ENCODE measurements at regions not wholly inside any gene's neighbourhood (a gene's known extent, or its start where the extent isn't known, plus 50 kb on each side); places are given as distances from the start of the nearest gene placed in this dataset.

DNA sequence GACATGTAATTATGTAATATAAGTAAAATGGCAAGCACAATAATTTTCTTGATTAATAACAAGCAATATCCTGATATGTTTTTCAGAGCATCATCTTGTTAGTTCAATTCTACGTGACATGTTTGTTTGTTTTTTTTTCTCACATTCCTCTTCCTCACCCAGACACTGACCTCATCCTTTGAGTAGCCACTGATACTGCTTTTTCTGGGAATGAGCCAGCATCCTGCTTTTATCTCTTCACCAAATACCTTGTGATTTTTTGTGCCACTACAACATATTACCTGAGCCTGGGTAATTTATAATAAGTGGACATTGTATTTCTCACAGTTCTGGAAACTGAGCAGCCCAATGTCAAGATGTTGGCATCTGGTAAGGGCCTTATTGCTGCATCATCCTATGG lies 484.0 kb downstream of the NAF1 start:
- no peak overlapping the region for H3K9ac ChIP-seq (ENCODE audit: low read depth, low read length, poor library complexity, severe bottlenecking)
- H3K4me1 ChIP-seq (ENCODE audit: insufficient read depth, low read length, poor library complexity, severe bottlenecking): no peaks in the 10 kb centered on the region
- no peaks in the 10 kb centered on the region for H3K36me3 ChIP-seq (ENCODE audit: insufficient read depth, low read length)
- no peak overlapping the region for H3K4me3 ChIP-seq (ENCODE audit: low read length, poor library complexity, severe bottlenecking)
- no peaks in the 10 kb centered on the region for H3F3A ChIP-seq (ENCODE audit: low read depth)
- no peaks in the 10 kb centered on the region for H3K9me3 ChIP-seq (ENCODE audit: insufficient read depth, low read depth, low read length)
- TF ChIP-seq, protein P1, sequence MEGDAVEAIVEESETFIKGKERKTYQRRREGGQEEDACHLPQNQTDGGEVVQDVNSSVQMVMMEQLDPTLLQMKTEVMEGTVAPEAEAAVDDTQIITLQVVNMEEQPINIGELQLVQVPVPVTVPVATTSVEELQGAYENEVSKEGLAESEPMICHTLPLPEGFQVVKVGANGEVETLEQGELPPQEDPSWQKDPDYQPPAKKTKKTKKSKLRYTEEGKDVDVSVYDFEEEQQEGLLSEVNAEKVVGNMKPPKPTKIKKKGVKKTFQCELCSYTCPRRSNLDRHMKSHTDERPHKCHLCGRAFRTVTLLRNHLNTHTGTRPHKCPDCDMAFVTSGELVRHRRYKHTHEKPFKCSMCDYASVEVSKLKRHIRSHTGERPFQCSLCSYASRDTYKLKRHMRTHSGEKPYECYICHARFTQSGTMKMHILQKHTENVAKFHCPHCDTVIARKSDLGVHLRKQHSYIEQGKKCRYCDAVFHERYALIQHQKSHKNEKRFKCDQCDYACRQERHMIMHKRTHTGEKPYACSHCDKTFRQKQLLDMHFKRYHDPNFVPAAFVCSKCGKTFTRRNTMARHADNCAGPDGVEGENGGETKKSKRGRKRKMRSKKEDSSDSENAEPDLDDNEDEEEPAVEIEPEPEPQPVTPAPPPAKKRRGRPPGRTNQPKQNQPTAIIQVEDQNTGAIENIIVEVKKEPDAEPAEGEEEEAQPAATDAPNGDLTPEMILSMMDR (conservative IDR thresholded peaks at IDR 0.05; ENCODE audit: low read length): no peak
- no peak for TF ChIP-seq EZH2phosphoT487 (IDR thresholded peaks at IDR 0.05; ENCODE audit: borderline replicate concordance)
- no peaks in the 10 kb centered on the region for H3K79me2 ChIP-seq (ENCODE audit: insufficient read depth, low read length)
- H3K4me2 ChIP-seq (ENCODE audit: low read depth, low read length, poor library complexity, severe bottlenecking): no peak overlapping the region
- H3K9me2 ChIP-seq (replicated peaks; ENCODE audit: low read depth, low read length): no peaks in the 10 kb centered on the region
- H3K27me3 ChIP-seq (ENCODE audit: insufficient read depth, low read length, poor library complexity, severe bottlenecking): no peaks in the 10 kb centered on the region
- no peaks in the 10 kb centered on the region for H4K20me1 ChIP-seq (ENCODE audit: insufficient read depth, low read length, poor library complexity, severe bottlenecking)
- H2AFZ ChIP-seq (ENCODE audit: low read length): no peak overlapping the region

GRCh38 chr4:162681212-162681611 lies 485.5 kb downstream of the NAF1 start:
- Histone ChIP-seq H3K9ac (ENCODE audit: low read depth, low read length, poor library complexity, severe bottlenecking) (no peak overlapping the region), H3K27me3 (ENCODE audit: insufficient read depth, low read length, poor library complexity, severe bottlenecking) (no peaks in the 10 kb centered on the region), H3F3A (ENCODE audit: low read depth) (no peaks in the 10 kb centered on the region), H3K9me2 (replicated peaks; ENCODE audit: low read depth, low read length) (no peaks in the 10 kb centered on the region), H3K9me3 (ENCODE audit: insufficient read depth, low read depth, low read length) (no peaks in the 10 kb centered on the region), H3K79me2 (ENCODE audit: insufficient read depth, low read length) (no peaks in the 10 kb centered on the region), H4K20me1 (ENCODE audit: insufficient read depth, low read length, poor library complexity, severe bottlenecking) (no peaks in the 10 kb centered on the region), H2AFZ (ENCODE audit: low read length) (no peak overlapping the region), H3K4me3 (ENCODE audit: low read length, poor library complexity, severe bottlenecking) (no peak overlapping the region), H3K36me3 (ENCODE audit: insufficient read depth, low read length) (no peaks in the 10 kb centered on the region), H3K4me2 (ENCODE audit: low read depth, low read length, poor library complexity, severe bottlenecking) (no peak overlapping the region), H3K4me1 (ENCODE audit: insufficient read depth, low read length, poor library complexity, severe bottlenecking) (no peaks in the 10 kb centered on the region)
- TF ChIP-seq, protein P1 (conservative IDR thresholded peaks at IDR 0.05; ENCODE audit: low read length): no peak
- no peak for TF ChIP-seq EZH2phosphoT487 (IDR thresholded peaks at IDR 0.05; ENCODE audit: borderline replicate concordance)

GRCh38 chr4:162675661-162676060 lies 491.0 kb downstream of the NAF1 start:
- H3K9me3 ChIP-seq (ENCODE audit: insufficient read depth, low read depth, low read length): no peaks in the 10 kb centered on the region
- no peaks in the 10 kb centered on the region for H3K36me3 ChIP-seq (ENCODE audit: insufficient read depth, low read length)
- H3K27me3 ChIP-seq (ENCODE audit: insufficient read depth, low read length, poor library complexity, severe bottlenecking): no peaks in the 10 kb centered on the region
- H3K79me2 ChIP-seq (ENCODE audit: insufficient read depth, low read length): no peaks in the 10 kb centered on the region
- no peaks in the 10 kb centered on the region for H3K4me1 ChIP-seq (ENCODE audit: insufficient read depth, low read length, poor library complexity, severe bottlenecking)
- no peak overlapping the region for H3K4me2 ChIP-seq (ENCODE audit: low read depth, low read length, poor library complexity, severe bottlenecking)
- no peaks in the 10 kb centered on the region for H4K20me1 ChIP-seq (ENCODE audit: insufficient read depth, low read length, poor library complexity, severe bottlenecking)
- no peak overlapping the region for H2AFZ ChIP-seq (ENCODE audit: low read length)
- H3K9me2 ChIP-seq (replicated peaks; ENCODE audit: low read depth, low read length): no peaks in the 10 kb centered on the region
- no peak overlapping the region for H3K9ac ChIP-seq (ENCODE audit: low read depth, low read length, poor library complexity, severe bottlenecking)
- TF ChIP-seq, protein P1 (conservative IDR thresholded peaks at IDR 0.05; ENCODE audit: low read length): no peak
- TF ChIP-seq EZH2phosphoT487 (IDR thresholded peaks at IDR 0.05; ENCODE audit: borderline replicate concordance): no peak
- no peak overlapping the region for H3K4me3 ChIP-seq (ENCODE audit: low read length, poor library complexity, severe bottlenecking)
- H3F3A ChIP-seq (ENCODE audit: low read depth): no peaks in the 10 kb centered on the region

Measured in Loucy (cell line).